Omental fat pad (tissue), 3 donors: ENCODE measurements at regions not wholly inside any gene's neighbourhood (a gene's known extent, or its start where the extent isn't known, plus 50 kb on each side); places are given as distances from the start of the nearest gene placed in this dataset.
"Not testable (repeated sequence)": the region's sequence is repeated elsewhere in the genome, so short reads cannot be mapped to it uniquely, and the experiment has no call there.

Experiments used
- ATAC-seq: fragments of 150-250 bp; one replicate; pipeline ENCODE4 v1.9.1; 2016; ENCODE audit warnings: mild to moderate bottlenecking, moderate library complexity; ENCODE audit not compliant: low FRiP score
- DNase-seq: peaks from one replicate; pipeline ENCODE4 v3.0.0-alpha.2; 2019; ENCODE audit warnings: low spot score
- TF ChIP-seq, protein P1 (sequence below), 3 donors: fragments of 450-650 bp; IDR thresholded peaks; one replicate each; pipeline ENCODE4 v1.5.1; 2016 to 2017; ENCODE audit warnings: antibody characterized with exemption in 3 of 3, mild to moderate bottlenecking in 3 of 3, moderate library complexity in 2 of 3

DNA sequence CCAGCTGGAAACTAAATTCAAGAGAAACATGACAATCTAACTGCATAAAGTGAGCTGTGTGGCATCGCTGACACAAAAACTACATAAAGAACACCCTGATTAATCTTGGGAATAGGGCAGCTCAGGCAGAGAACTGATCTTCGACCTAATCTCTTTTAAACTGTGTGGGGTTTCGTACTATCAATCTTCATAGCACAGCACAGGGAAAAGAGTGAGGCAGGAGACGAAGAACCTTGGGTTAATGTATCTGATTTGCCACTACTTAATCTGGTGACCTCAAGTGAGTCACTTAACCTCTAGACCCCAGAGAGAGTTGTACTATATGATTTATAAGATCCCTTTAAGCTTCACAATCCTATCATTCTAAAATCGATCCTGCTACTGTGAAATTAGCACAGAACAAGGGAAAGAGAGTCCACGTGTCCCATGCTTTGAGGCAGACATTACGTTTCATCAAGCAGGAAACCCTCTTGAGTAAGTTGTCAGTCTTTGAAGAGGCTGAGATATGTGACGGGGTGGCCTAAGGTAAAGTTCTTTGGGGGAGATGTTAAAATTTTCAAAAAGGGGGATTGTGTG lies 519.7 kb downstream of the SOCS6 start:
- DNase-seq (no peak), ATAC-seq (no peak)
- TF ChIP-seq, protein P1, sequence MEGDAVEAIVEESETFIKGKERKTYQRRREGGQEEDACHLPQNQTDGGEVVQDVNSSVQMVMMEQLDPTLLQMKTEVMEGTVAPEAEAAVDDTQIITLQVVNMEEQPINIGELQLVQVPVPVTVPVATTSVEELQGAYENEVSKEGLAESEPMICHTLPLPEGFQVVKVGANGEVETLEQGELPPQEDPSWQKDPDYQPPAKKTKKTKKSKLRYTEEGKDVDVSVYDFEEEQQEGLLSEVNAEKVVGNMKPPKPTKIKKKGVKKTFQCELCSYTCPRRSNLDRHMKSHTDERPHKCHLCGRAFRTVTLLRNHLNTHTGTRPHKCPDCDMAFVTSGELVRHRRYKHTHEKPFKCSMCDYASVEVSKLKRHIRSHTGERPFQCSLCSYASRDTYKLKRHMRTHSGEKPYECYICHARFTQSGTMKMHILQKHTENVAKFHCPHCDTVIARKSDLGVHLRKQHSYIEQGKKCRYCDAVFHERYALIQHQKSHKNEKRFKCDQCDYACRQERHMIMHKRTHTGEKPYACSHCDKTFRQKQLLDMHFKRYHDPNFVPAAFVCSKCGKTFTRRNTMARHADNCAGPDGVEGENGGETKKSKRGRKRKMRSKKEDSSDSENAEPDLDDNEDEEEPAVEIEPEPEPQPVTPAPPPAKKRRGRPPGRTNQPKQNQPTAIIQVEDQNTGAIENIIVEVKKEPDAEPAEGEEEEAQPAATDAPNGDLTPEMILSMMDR (IDR thresholded peaks at IDR 0.05) = no peak

DNA sequence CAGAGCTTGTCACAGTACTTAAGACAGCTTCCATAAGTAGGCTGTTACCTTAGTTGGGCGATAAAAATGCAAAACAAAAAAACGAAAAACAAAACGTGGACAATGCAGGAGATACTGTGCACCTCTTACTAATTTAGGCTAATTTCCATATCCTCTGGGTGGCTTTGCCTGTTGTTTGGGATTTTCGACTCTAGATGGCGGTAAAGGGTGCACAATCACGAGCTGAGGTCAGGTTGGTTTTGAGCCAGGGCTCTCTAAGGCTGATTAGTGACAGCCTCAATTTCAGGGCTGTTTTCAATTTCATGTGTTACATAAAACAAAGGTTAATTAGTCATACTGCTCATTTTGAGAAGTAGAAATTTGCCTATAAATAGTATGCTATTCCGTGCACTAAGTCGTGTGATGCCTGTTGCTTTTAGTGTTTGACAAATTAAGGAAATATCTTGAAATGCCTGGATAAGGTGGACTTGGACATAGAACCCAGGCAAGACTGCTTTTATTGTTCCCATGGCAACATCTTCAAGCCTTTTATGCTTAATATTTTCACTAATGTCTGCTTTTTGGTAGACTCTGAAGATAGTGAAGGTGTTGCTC lies 493.1 kb downstream of the SOCS6 start:
- TF ChIP-seq, protein P1 (IDR thresholded peaks at IDR 0.05) = no peak
- ATAC-seq = no peak

DNA sequence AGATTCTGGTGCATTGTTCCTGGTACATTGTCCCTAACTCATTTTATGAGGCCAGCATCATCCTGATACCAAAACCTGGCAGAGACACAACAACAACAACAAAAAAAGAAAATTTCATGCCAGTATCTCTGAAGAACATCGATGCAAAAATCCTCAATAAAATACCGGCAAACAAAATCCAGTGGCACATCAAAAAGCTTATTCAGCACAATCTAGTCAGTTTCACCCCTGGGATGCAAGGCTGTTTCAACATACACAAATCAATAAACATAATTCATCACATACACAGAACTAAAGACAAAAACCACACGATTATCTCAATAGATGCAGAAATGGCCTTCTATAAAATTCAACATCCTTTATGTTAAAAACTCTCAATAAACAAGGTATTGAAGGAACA lies 477.4 kb downstream of the SOCS6 start:
- not testable (repeated sequence) for DNase-seq, ATAC-seq

More for the DNA sequence above, 493.1 kb downstream of the SOCS6 start:
- DNase-seq = no peak

DNA sequence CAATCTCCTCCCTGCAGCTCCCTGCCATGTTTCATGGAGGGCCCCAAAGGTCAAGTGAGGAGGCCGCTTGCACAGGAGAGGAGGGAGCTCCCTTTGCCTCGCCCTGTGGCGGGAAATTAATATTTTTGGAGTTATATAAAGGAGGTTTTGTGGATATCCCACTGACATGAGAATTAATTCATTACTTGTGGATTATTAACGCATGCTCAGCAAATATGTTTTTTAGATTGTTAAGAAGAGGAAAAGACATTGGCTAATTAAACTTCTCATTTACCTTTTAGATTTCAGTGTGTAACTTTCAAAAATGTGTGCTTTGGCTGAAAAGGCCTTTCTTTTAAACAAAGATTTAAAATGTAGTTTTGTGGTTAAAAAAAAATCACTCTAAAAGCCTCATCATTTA lies 474.0 kb downstream of the SOCS6 start:
- TF ChIP-seq, protein P1 (IDR thresholded peaks at IDR 0.05) = no peak
- no peak for ATAC-seq
- DNase-seq = no peak

DNA sequence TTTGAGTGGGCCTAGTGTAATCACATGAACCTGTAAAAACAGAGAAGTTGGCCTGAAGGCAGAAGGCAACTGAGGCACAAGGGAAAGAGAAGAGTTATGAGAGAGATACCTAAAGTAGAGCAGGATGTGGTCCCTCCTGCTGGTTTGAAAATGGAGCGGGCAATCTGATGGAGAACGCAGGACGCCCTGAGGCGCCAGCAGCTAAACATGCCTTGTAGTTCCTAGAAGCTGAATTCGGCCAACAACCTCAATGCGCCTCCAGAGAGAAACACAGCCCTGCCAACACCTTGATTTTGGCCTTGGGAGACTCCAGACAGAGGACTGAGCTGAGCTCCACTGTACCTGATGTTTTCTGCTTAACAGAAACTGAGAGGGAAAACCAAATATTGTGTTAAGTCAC lies 469.9 kb downstream of the SOCS6 start:
- DNase-seq (no peak), ATAC-seq (no peak)
- TF ChIP-seq, protein P1 (IDR thresholded peaks at IDR 0.05) = no peak

DNA sequence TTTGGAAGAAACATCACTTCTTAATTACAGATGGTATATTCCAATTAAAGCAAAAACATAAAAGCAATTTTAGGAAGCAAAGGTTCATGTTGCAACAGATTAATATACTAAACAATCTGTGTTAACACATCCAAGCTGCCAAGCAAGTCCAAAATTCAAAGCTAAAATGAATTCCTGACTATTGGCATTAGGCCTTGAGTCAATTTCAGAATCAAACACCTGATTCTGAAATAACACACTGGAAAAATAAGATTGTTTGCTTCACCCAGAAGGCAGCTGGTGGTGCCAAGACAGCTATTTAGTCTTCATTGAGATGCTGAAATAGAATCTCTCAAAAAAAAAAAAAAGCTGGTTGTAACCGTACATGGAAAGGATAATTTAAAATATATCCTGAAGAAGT lies 465.6 kb downstream of the SOCS6 start:
- DNase-seq = no peak
- TF ChIP-seq, protein P1 (IDR thresholded peaks at IDR 0.05) = no peak
- no peak for ATAC-seq

DNA sequence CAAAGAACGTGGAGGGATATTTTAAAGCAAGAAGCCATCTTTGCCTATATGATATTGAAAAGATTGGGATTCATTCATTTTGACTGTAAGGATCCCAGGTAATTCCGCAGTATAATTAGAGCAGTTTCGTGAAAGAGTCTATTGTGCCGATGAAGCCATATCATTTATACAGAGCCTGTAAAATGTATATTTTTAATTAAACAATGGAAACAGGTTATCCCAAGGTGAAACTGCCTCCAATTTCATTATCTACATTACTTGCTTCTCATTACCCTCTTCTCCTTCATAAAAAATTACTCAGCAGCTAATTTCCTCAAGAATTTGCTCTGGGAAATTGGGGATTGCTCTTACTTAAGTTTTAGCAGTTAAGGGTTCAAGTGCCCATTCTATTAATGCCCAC lies 444.1 kb downstream of the SOCS6 start:
- ATAC-seq = no peak
- TF ChIP-seq, protein P1 (IDR thresholded peaks at IDR 0.05) = no peak
- DNase-seq = no peak
